GM21526 (cell line): ENCODE measurements at regions not wholly inside any gene's neighbourhood (a gene's known extent, or its start where the extent isn't known, plus 50 kb on each side); places are given as distances from the start of the nearest gene placed in this dataset.
"Not testable (repeated sequence)": the region's sequence is repeated elsewhere in the genome, so short reads cannot be mapped to it uniquely, and the experiment has no call there.

ENCODE experiments used
- ATAC-seq: cut with Tn5 transposase; IDR thresholded peaks from one replicate; pipeline ENCODE4 v1.9.1; 2021; ENCODE audit warnings: moderate library complexity; ENCODE audit not compliant: unreplicated experiment, low FRiP score

DNA sequence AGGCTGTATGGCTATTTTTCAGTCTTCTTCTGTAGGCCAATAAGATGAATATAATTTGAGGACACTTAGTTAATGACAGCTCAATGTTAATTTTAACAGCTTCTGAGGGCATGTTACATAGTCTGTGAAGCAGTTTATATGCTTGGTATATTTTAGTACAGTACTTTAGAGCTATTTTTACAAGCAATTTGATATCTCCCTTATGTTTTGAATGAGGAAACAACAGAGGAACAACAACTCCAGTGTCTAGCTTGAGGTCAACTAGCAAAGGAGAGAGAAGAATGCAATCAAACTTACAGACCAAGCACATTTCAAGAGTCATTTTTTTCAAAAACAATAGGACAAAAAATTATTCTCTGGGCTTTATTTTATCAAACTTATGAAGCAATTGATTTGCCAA lies 469.1 kb upstream of the DCN start:
- ATAC-seq, result no peak

DNA sequence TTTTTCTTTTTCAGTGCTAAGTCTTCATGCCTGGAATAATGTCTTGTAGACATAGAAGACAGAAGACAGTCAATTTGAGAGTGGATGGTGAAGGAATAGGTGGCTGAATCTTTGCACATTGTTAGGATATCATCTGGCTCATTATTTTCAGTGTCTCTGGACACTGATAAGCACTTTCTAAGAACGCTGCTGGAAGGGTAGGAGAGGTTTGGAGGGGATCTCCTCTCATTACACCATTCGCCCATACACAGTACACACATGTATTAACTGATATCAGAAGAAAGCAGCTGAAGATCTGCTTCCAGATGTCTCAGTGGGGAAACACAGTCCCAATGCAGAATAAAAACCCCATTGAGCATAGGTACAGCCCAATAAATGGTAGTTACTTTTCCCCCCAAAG lies 461.1 kb upstream of the DCN start:
- ATAC-seq, result no peak

DNA sequence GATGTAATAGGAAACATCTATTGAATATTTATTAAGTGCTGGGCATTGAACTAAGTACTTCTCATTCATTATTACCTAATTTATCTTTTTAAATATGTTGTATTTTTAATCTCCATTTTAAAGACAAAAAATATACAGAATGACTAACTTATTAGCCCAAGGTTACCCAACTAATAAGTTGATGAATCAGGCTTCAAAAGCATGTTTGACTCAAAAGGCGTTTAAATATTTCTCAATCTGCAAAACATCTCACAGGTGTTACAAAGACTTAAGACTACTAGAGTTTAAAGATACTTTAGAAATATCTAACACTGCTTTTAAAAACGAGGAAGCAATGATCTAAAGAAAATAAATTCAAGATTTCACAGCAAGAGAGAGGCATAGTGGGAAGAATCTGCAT lies 457.4 kb upstream of the DCN start:
- ATAC-seq, result no peak

DNA sequence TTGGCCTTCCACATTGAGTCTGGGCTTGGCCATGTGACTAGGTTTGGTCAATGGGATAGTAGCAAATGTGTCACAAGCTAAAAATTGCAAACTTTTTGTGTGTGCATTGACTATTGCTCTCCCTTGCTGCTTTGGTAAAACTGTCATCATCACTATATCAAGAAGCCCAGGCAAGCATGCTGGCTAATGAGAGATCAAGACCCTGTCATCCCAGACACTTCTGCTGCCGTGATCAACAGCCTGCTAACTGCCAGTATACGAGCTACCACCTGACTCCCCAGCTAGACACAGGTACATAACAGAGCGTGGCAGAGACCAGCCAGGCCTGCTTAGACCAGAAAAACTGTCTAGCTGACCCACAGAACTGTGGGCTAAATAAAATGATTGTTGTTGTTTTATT lies 456.7 kb upstream of the DCN start:
- ATAC-seq, result no peak

DNA sequence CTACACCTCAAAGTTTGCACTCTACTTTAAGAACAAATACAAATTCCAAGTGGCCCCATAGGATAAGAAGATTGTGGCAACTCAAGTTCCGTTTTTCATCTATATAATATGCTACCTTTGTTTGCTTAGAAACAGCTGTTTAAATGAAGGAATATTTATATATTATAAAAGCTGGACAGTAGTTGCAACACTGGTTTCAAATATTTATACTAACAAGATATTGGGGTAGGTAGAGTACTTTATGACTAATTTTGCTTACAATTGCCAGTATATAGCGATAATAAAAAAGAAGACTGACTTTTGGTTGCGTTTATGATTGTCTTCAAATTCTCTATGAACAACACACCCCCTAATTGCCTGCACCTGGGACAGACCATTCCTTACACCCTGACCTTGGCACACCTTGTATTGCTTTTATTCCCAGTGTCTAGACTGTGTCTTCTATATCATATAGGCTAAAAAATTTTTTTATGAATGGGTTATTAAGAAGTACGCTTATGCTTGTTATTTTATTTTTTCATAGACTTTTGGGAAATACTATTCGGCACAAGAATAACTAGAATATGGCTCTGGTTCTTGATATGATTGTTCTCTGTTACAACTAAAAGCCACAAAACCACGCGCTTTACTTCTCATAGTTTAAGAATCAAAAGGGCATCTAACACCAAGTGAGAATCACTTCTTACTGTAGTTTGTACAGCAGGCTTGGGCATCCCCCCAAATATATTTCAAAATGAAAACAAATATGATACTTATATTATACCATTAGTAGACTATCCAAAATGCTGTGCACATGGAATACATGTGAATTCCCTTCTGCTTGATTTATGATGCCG lies 455.4 kb upstream of the DCN start:
- ATAC-seq, result no peak

DNA sequence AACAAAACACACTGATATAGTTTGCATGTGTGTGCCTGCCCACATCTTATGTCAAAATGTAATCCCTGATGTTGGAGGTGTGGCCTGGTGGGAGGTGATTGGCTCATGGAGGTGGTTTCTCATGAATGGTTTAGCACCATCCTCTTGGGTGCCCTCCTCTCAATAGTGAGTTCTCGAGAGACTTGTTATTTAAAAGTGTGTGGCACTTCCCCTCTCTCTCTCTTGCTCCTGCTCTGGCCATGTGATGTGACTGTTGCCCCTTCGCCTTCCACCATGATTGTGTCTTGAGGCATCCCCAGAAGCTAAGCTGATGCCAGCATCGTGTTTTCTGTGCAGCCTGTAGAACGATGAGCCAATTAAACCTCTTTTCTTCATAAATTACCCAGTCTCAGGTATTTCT lies 454.1 kb upstream of the DCN start:
- ATAC-seq, result no peak

DNA sequence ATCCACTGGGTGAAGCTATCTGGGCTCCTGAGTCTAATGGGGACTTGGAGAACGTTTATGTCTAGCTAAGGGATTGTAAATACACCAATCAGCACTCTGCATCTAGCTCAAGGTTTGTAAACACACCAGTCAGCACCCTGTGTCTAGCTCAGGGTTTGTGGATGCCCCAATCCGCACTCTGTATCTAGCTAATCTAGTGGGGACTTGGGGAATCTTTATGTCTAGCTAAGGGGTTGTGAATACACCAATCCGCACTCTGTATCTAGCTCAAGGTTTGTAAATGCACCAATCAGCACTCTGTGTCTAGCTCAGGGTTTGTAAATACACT lies 451.7 kb upstream of the DCN start:
- not testable (repeated sequence) for ATAC-seq

DNA sequence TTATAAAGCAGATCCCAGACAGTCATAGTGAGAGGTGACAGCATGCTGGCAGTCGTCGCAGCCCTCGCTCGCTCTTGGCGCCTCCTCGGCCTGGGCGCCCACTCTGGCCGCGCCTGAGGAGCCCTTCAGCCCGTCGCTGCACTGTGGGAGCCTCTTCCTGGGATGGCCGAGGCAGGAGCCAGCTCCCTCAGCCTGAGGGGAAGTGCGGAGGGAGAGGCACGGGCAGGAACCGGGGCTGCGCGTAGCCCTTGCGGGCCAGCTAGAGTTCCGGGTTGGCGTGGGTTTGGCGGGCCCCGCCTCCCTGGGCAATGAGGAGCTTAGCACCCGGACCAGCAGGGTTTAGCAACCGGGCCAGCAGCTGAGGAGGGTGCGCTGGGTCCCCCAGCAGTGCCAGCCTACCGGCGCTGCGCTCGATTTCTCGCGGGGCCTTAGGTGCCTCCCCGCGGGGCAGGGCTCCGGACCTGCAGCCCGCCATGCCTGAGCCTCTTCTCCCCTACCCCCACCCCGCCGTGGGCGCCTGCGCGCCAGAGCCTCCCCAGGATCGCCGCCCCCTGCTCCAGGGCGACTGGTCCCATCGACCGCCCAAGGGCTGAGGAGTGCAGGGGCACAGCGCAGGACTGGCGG lies 451.2 kb upstream of the DCN start:
- ATAC-seq, result no peak

DNA sequence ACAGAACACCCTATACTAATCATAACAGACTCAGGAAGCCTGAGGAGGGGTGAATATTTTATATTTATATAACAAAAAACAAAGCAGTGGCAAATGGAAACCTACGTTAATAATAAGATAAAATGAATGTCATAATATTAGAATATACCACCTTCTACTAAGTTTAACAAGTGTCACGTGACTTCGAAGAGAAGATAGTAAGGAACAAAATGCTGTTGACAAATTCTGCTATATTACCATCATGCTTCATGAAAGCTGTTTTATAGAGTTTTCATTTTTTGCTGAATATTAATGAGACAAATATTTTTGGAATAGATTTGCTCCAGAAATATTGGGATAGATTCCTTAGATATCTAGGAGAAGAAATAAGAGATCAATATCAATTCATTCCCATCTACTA lies 450.6 kb upstream of the DCN start:
- ATAC-seq, result no peak

DNA sequence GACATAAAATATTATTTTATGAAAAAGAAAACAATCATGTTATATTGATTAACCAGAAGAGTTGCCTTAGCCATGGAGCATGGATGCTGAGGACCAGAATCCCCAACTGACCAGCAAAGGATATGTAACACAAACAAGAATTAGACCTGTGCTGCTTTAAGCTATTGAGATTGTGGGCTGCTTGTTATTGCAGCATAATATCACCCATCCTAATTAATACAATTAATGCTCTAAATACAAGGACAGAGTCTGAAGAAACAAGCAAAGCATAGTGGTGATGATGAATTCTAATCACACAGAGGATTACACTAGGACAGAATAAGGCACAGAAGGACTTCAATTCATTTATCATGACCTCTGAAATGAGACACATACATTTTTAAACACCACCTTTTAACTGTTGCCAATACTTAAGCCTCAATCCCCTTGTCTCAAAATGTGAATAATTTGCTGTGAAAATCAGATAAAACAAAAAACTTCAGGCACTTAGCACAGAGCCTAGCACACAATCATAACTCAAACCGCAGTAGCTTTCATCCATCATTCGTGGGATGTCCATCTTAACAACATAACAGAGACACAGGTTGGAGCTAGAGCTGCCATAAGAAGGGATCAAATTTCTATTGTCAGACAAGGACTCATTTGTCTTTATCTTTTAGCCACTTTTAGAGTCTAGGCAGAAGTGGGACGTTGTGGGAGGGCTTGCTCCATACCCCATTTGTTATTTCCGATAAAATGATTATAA lies 449.6 kb upstream of the DCN start:
- no peak for ATAC-seq

DNA sequence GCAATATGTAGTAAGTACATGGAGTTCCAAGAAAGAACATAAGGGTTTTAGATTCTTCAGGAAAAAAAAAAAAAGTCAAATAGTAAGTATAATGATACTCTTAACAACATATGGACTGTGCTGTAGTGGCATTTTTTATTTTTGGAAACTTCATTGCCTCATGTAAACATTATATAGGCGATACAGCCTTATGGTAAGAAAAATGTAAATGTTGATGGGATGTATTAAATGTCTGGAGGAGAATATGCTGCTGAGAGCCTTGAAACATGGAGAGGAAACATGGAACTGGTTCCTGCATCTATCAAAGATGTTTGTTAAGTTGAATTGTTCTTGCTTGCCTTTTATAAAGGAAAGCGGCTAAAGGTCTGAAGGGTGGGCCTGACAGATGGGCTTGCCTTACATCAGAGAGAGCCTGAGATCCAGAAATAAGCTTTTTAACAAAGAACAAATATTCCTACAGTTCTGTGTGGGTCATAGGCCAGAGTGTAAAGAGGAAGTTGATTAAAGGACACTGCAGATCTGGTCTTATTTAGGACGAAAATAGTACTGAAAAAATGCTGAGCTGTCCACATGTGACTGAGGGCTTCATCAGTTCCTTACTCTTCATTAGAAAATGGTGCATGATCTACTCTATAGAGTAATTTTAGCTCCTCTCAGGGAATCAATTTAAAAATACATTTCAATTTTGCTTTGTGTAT lies 448.1 kb upstream of the DCN start:
- no peak for ATAC-seq

DNA sequence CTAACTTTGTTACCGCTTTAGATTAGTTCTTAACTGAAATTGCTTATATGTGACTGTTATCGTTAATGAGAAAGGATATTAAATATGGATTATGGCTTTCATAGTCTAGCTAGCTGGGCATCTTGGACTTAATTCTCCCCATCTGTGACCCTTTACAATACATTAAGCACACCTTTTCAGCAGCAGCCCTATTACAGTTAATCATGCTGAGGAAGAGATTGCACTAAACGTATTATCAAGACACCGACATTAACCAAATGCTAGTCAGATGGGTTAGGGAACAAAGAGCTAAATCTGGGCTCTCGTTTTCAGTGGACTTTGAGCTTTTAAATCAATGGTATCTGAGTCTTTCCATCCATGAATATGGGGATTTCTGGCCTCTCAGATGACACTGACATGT lies 447.5 kb upstream of the DCN start:
- ATAC-seq, result no peak

DNA sequence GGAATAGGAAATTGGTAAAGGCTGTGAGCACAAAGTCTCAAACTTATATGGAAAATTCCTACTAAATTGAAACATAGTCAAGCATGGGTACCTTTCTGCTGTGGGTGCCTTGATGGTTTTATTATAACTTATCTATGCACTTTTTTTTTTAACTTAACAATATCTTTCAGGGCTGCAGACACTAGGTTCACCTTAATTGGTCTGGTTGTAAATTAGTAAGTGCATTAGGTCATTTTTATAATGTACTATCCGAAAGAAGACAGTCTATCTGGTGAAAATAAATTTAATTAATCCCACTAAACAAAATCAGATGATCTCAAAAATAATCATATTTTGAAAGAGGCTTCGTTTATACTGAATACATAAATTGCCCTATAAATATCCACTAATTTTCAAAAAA lies 446.8 kb upstream of the DCN start:
- ATAC-seq, result no peak

DNA sequence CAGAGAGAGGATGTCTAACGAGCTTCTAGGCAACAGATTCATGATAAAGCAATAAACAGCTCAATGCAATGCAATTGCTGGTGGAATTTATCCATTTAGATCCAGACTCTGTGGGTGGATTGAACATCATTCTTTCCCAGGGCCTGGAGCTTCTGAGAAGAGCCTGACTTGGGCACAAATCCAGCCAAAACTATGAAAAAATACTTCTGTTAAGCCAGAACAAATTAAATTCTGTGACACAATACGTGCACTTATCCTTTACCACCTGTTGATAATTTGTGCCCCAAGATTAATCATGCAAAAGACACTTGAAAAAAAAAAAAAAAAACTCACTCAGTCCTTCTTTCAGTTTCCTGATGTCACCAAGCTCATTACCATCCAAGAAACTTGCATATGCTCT lies 446.0 kb upstream of the DCN start:
- no peak for ATAC-seq

DNA sequence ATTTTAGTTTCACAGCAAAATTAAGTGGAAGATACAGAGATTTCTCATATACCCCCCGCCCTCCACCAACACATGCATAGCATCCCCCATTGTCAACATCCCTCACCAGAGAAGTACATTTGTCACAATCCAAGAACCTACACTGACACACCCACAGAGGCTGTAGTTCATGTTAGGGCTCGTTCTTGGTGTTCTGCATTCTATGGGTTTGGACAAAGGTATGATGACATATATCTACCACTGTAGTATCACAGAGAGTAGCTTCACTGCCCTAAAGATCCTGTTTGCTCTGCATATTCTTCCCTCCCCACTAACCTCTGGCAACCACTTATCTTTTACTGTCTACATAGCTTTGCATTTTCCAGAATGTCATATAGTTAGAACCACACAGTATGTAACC lies 444.6 kb upstream of the DCN start:
- ATAC-seq, result no peak

DNA sequence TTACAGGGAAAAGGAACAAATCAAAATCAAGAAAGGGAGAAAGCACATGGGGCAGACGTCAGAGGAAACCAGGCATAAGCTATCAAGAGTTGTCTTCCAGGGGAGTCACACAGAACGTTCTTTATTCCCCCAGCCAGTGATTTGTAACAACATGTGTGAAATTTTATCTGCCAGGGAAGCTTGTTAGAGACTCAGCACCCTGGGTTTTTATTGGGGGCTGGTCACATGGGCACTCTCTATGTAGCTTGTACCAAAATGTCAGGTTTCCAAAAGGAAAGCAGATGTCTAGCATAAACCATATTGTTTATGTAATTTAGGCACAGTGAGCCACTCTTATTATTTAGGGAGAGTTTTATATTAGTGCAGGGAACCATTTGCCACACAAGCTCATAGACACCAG lies 440.4 kb upstream of the DCN start:
- ATAC-seq, result no peak

DNA sequence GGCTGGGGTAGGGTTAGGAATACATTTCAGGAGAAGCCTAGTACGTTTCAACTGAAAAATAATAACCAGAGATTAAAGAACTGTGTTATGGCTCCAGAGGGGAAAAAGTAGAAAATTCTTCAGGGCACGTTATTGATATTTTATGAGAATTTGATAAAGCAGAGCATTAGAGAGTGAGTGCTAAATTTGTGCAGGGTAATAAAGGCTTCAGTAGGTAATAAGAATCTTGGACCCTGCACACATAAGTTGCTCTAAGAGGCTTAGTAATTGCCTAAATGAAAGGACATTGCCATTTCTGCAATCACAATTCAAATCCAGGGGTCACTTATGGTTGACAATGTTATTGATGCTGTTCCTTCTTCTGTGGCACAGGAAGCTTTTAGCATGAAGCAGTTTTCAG lies 439.4 kb upstream of the DCN start:
- ATAC-seq, result no peak

DNA sequence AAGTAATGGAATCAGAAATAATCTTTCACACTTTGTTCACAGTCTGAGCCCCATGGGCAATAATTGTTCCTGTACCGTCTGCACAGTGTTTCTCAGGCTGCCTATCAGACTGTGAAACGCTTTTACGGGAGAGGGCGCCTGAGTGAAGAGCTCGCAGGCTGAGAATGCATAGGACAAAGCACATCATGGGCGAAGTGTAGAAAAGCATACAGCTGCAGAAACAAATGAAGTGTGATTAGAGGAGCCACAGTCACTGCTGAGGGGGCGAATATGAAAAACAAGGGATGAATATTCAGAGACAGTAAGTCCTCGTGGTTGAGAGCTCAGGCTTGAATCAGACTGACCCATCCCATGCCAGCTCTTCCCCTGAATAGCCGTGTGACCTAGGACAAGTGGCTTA lies 438.4 kb upstream of the DCN start:
- no peak for ATAC-seq

DNA sequence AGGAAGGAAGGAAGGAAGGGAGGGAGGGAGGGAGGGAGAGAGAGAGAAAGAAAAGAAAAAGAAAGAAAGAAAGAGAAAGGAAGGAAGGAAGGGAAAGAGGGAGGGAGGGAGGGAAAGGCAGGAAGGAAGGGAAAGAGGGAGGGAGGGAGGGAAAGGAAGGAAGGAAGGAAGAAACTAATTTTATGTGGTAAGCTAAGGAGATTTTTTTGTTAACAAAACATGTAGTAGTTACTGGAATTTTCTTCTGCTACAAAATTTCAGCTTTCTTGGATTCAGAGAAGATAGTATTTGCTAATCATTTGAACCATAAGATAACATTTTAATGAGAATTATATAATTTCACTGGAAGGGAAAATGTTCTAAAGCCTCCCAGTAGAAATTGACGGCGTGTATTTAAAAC lies 437.8 kb upstream of the DCN start:
- ATAC-seq, result no peak

DNA sequence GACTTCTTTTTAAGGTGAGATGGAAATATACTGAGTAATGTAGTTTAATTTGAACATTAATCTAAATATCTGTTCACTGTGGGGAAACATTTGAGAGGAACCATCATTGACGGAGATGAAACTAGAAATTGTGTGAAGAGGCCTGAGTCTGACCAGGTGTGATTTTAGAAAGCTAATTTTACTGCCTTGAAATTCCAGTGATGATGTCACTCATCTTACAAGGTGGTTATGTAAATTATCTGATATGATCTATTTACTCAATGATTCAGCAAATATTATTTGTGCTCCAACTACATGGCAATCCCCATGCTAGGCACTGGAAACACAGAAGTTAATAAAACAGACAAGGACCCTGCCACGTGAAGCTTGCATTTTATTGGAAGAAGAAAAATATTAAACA lies 435.7 kb upstream of the DCN start:
- ATAC-seq, result peak; percentile 72

DNA sequence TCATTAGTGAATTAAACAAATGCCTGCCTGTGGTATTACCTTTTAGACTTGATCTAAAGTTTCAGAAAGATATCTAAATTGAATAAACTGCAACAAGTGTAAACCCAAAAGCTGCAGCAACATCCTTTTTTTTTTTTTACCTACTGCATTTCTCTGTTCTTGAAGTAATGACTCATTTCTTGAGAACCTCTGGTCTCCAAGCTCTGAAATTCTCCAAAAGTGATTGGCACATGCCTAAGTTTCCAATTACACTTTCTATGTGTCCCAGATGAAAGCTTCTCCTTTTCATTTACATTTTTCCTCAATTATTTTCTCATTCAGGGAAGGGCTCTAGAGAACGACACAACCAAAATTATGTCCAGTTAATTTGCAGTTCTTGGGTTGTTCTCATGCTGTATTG lies 435.2 kb upstream of the DCN start:
- peak; percentile 59 for ATAC-seq
